A673 (cell line): ENCODE measurements at regions not wholly inside any gene's neighbourhood (a gene's known extent, or its start where the extent isn't known, plus 50 kb on each side); places are given as distances from the start of the nearest gene placed in this dataset.

Experiments used
- EZH2 ChIP-seq: fragments of 200-600 bp; sonication (generic); IDR thresholded peaks from 2 replicates; pipeline ENCODE4 v1.6.1; 2017; ENCODE audit warnings: borderline replicate concordance, low read depth, mild to moderate bottlenecking, mixed read lengths, antibody characterized with exemption, low read length; ENCODE audit not compliant: poor library complexity, severe bottlenecking
- TF ChIP-seq, protein P1 (sequence below): fragments of 300-800, 200-600 bp; sonication (generic); conservative IDR thresholded peaks from 2 replicates; pipeline ENCODE4 v1.5.1; 2017; ENCODE audit warnings: low read depth, mild to moderate bottlenecking, antibody characterized with exemption, low read length, moderate library complexity, mixed read lengths

DNA sequence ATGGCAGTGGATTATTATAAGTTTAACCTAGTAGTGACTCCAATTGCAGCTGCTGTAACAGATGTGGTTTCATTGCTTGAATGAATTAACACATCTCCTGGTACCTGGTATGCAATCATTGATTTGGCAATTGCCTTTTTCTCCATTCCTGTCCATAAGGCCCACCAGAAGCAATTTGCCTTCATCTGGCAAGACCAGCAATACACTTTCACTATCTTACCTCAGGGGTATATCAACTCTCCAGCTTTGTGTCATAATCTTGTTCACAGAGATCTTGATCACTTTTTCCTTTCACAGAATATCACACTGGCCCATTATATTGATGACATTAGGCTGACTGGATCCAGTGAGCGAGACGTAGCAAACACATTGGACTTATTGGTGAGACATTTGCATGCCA, 128.7 kb upstream of the ZC3H12C start:
- TF ChIP-seq, protein P1, sequence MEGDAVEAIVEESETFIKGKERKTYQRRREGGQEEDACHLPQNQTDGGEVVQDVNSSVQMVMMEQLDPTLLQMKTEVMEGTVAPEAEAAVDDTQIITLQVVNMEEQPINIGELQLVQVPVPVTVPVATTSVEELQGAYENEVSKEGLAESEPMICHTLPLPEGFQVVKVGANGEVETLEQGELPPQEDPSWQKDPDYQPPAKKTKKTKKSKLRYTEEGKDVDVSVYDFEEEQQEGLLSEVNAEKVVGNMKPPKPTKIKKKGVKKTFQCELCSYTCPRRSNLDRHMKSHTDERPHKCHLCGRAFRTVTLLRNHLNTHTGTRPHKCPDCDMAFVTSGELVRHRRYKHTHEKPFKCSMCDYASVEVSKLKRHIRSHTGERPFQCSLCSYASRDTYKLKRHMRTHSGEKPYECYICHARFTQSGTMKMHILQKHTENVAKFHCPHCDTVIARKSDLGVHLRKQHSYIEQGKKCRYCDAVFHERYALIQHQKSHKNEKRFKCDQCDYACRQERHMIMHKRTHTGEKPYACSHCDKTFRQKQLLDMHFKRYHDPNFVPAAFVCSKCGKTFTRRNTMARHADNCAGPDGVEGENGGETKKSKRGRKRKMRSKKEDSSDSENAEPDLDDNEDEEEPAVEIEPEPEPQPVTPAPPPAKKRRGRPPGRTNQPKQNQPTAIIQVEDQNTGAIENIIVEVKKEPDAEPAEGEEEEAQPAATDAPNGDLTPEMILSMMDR: no peak
- TF ChIP-seq EZH2: no peak
